Naive thymus-derived CD4-positive, alpha-beta T cell (primary cell): ENCODE measurements at regions not wholly inside any gene's neighbourhood (a gene's known extent, or its start where the extent isn't known, plus 50 kb on each side); places are given as distances from the start of the nearest gene placed in this dataset.

Experiments used
- ATAC-seq: fragments of 150-1000 bp; cut with Tn5 transposase; 2 replicates; pipeline ENCODE4 v1.10.0; 2021; ENCODE audit warnings: mild to moderate bottlenecking, moderate library complexity
- CTCF ChIA-PET: fragments of 350-600 bp; sonication (Branson Sonifier 250); formaldehyde crosslinking; loops from one replicate; lab custom pipeline; 2021; ENCODE audit warnings: antibody characterized with exemption; lab: Charles Lee
- POLR2A ChIA-PET: fragments of 350-600 bp; sonication (Branson Sonifier 250); formaldehyde crosslinking; loops from one replicate; lab custom pipeline; 2021; ENCODE audit warnings: antibody characterized with exemption, inconsistent platforms; lab: Charles Lee
- DNase-seq, 9 donors: peaks; one replicate each; pipeline versions ENCODE4 v3.0.0 to v3.0.0-alpha.2; 2020 to 2022; ENCODE audit warnings: mixed read lengths in 1 of 9
- H3K27ac ChIP-seq: one replicate; pipeline ENCODE4 v1.7.0; 2013; ENCODE audit warnings: mild to moderate bottlenecking, low read depth, low read length, moderate library complexity
- H3K27me3 ChIP-seq, 2 donors: one replicate each; pipeline ENCODE4 v1.7.0; 2013; ENCODE audit warnings: low read length in 2 of 2, mild to moderate bottlenecking in 2 of 2, moderate library complexity in 2 of 2; ENCODE audit not compliant: control insufficient read depth in 2 of 2, insufficient read depth in 2 of 2
- H3K36me3 ChIP-seq, 3 experiments: 1 replicate in 2 of 3; 2 replicates in 1 of 3; pipeline ENCODE4 v1.7.0; 2013; ENCODE audit warnings: low read length in 3 of 3, mild to moderate bottlenecking in 3 of 3, moderate library complexity in 1 of 3; ENCODE audit not compliant: insufficient read depth in 3 of 3, control insufficient read depth in 2 of 3
- H3K4me1 ChIP-seq, 2 donors: one replicate each; pipeline ENCODE4 v1.7.0; 2013; ENCODE audit warnings: low read length in 2 of 2, mild to moderate bottlenecking in 2 of 2, moderate library complexity in 1 of 2; ENCODE audit not compliant: control insufficient read depth in 2 of 2, insufficient read depth in 2 of 2
- H3K4me3 ChIP-seq: 2 replicates; pipeline ENCODE4 v1.7.0; 2013; ENCODE audit warnings: mild to moderate bottlenecking, low read length
- H3K9me3 ChIP-seq, 3 experiments: 1 replicate in 2 of 3; 2 replicates in 1 of 3; pipeline ENCODE4 v1.7.0; 2013; ENCODE audit warnings: low read length in 3 of 3; ENCODE audit not compliant: control insufficient read depth in 2 of 3
- H3K27ac Mint-ChIP-seq, 9 donors: one replicate each; pipeline ENCODE4 v1.8.0; 2020 to 2022; ENCODE audit warnings: mixed read lengths in 9 of 9, mild to moderate bottlenecking in 8 of 9, moderate library complexity in 5 of 9, inconsistent platforms in 2 of 9
- H3K27me3 Mint-ChIP-seq, 5 donors: one replicate each; pipeline ENCODE4 v1.8.0; 2021 to 2022; ENCODE audit warnings: mixed read lengths in 5 of 5, mild to moderate bottlenecking in 1 of 5
- H3K36me3 Mint-ChIP-seq, 5 donors: one replicate each; pipeline ENCODE4 v1.8.0; 2020 to 2022; ENCODE audit warnings: mixed read lengths in 5 of 5, mild to moderate bottlenecking in 3 of 5, inconsistent platforms in 1 of 5
- H3K4me1 Mint-ChIP-seq, 7 donors: one replicate each; pipeline ENCODE4 v1.8.0; 2020 to 2022; ENCODE audit warnings: mixed read lengths in 7 of 7, mild to moderate bottlenecking in 3 of 7, inconsistent platforms in 1 of 7
- H3K4me3 Mint-ChIP-seq, 10 donors: one replicate each; pipeline ENCODE4 v1.8.0; 2020 to 2022; ENCODE audit warnings: mild to moderate bottlenecking in 10 of 10, mixed read lengths in 10 of 10, moderate library complexity in 6 of 10, inconsistent platforms in 2 of 10
- H3K9me3 Mint-ChIP-seq, 11 donors: one replicate each; pipeline ENCODE4 v1.8.0; 2020 to 2022; ENCODE audit warnings: mixed read lengths in 11 of 11, mild to moderate bottlenecking in 4 of 11, inconsistent platforms in 1 of 11, moderate library complexity in 1 of 11
- intact Hi-C, 2 donors: fragments of 100-400 bp; cut with micrococcal nuclease; formaldehyde crosslinking; loops; one replicate each; pipeline ENCODE4 v1.15.1; 2023

DNA sequence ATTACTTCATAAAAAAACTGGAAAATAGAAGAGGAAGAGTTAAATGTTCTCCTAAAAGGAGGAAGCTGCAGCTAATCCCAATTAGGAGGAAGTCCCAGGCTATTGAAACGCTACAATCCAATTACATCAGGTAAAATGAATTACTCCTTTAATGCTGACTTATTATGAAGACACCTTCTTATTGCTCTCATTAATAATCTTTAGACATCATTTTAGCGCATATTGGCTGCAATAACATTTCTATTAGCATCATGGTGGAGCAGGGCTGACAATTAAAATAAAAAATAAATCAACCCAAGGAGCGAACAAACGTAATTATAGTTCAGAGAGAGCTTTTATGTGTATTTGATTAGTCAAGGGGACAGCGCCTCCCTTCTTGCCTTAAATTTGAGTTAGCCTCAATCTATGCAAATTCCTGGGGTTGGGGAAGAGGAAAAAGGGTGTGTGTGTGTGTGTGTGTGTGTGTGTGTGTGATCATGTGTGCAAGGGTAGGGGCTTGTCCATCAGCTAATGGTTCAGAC lies 109.0 kb upstream of the IRX6 start:
- Histone ChIP-seq H3K27me3 (no peaks in the 10 kb centered on the region), H3K27ac (no peak overlapping the region), H3K9me3 (no peaks in the 10 kb centered on the region), H3K4me3 (no peak overlapping the region), H3K4me1 (no peaks in the 10 kb centered on the region), H3K36me3 (no peaks in the 10 kb centered on the region)
- H3K27ac Mint-ChIP-seq, result no peak overlapping the region
- intact Hi-C loops, result no loop called here
- no peaks in the 10 kb centered on the region for H3K4me1 Mint-ChIP-seq
- POLR2A ChIA-PET, result no interaction called here
- no peaks in the 10 kb centered on the region for H3K36me3 Mint-ChIP-seq
- no peak for DNase-seq
- H3K9me3 Mint-ChIP-seq, result peaks cover 0 to 4% (median 0%) of the 10 kb centered on the region in 11 donors
- H3K4me3 Mint-ChIP-seq, result no peak overlapping the region
- CTCF ChIA-PET, result no interaction called here
- peaks cover 0 to 20% (median 16%) of the 10 kb centered on the region in 5 donors for H3K27me3 Mint-ChIP-seq
- no peak for ATAC-seq

DNA sequence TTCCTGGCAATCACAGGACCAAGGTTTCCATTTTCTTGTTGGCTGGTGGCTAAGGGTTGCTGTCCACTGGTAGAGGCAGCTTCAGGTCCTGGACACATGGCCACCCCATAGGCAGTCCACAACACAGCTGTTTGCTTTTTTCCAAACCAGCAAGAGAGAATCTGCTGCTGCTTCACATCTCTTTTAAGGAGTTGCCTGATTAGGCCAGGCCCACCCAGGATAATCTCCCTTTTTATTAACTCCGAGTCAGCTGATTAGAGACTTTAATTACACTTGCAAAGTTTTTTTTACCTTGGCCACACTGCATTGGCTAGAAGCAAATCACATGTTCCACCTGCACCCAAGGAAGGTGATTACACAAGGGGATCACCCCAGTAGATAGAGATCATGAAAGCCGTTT lies 106.6 kb upstream of the IRX6 start:
- ChIA-PET POLR2A (no interaction called here), CTCF (no interaction called here)
- H3K27me3 Mint-ChIP-seq, result peaks cover 0 to 24% (median 18%) of the 10 kb centered on the region in 5 donors
- H3K9me3 Mint-ChIP-seq, result peaks cover 0 to 4% (median 0%) of the 10 kb centered on the region in 11 donors
- no peak overlapping the region for H3K27ac ChIP-seq
- H3K4me3 ChIP-seq, result no peak overlapping the region
- no peaks in the 10 kb centered on the region for H3K4me1 Mint-ChIP-seq
- no peaks in the 10 kb centered on the region for H3K36me3 Mint-ChIP-seq
- no peaks in the 10 kb centered on the region for H3K4me1 ChIP-seq
- no peak overlapping the region for H3K4me3 Mint-ChIP-seq
- H3K9me3 ChIP-seq, result no peaks in the 10 kb centered on the region
- intact Hi-C loops, result no loop called here
- no peak for ATAC-seq
- H3K27ac Mint-ChIP-seq, result no peak overlapping the region
- H3K36me3 ChIP-seq, result no peaks in the 10 kb centered on the region
- H3K27me3 ChIP-seq, result no peaks in the 10 kb centered on the region
- DNase-seq, result no peak

GRCh38 chr16:55221836-55222235 lies 102.2 kb upstream of the IRX6 start:
- CTCF ChIA-PET, result no interaction called here

GRCh38 chr16:55222486-55222885 lies 101.5 kb upstream of the IRX6 start:
- DNase-seq (no peak), ATAC-seq (no peak)
- no peaks in the 10 kb centered on the region for H3K9me3 ChIP-seq
- H3K4me3 ChIP-seq, result no peak overlapping the region
- Mint-ChIP-seq H3K27me3 (peaks cover 0 to 24% (median 9%) of the 10 kb centered on the region in 5 donors), H3K9me3 (peaks cover 0 to 19% (median 8%) of the 10 kb centered on the region in 11 donors), H3K4me1 (no peaks in the 10 kb centered on the region), H3K27ac (no peak overlapping the region), H3K36me3 (no peaks in the 10 kb centered on the region), H3K4me3 (no peak overlapping the region)
- H3K27ac ChIP-seq, result no peak overlapping the region
- CTCF ChIA-PET, result no interaction called here
- no peaks in the 10 kb centered on the region for H3K4me1 ChIP-seq
- POLR2A ChIA-PET, result no interaction called here
- intact Hi-C loops, result no loop called here
- H3K36me3 ChIP-seq, result no peaks in the 10 kb centered on the region
- no peaks in the 10 kb centered on the region for H3K27me3 ChIP-seq

More at GRCh38 chr16:55221836-55222235, 102.2 kb upstream of the IRX6 start:
- Mint-ChIP-seq H3K27ac (no peak overlapping the region), H3K9me3 (peaks cover 0 to 19% (median 8%) of the 10 kb centered on the region in 11 donors), H3K36me3 (no peaks in the 10 kb centered on the region), H3K4me3 (no peak overlapping the region), H3K27me3 (peaks cover 0 to 20% (median 9%) of the 10 kb centered on the region in 5 donors), H3K4me1 (no peaks in the 10 kb centered on the region)
- ATAC-seq (no peak), DNase-seq (no peak)
- Histone ChIP-seq H3K4me1 (no peaks in the 10 kb centered on the region), H3K9me3 (no peaks in the 10 kb centered on the region), H3K27me3 (no peaks in the 10 kb centered on the region), H3K27ac (no peak overlapping the region), H3K4me3 (no peak overlapping the region), H3K36me3 (no peaks in the 10 kb centered on the region)
- intact Hi-C loops, result no loop called here
- POLR2A ChIA-PET, result no interaction called here

DNA sequence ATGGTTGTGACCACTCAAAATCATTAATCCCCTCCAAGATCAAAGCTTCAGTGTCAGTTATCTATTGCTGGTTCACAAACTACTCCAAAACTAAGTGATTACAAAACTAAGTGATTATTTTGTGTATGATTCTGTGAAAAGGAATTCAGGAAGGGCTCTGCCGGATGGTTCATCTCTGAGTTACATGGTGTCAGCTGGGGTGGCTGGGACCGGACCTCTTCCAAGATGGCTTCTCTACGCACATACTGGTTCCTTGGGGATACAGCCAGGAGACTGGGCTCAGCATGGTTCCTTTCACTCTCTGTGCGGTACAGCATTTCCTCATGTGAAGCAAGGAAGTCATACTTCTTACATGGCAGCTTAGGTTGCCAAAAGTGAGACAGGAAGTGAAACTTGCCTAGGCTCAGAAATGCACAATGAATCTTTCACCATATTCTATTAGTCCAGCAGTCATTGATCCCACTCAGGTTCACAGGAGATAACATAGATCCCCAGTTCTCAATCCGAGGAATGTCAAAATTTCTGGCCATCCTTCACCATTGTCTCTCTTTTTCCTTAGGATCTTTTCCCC lies 97.9 kb upstream of the IRX6 start:
- ChIA-PET POLR2A (no interaction called here), CTCF (no interaction called here)
- H3K36me3 ChIP-seq, result no peaks in the 10 kb centered on the region
- H3K27ac Mint-ChIP-seq, result no peak overlapping the region
- no peaks in the 10 kb centered on the region for H3K4me1 Mint-ChIP-seq
- no peak overlapping the region for H3K27ac ChIP-seq
- peaks cover 0 to 19% (median 7%) of the 10 kb centered on the region in 11 donors for H3K9me3 Mint-ChIP-seq
- no peak overlapping the region for H3K4me3 ChIP-seq
- H3K4me3 Mint-ChIP-seq, result no peak overlapping the region
- peaks cover 0 to 18% (median 17%) of the 10 kb centered on the region in 5 donors for H3K27me3 Mint-ChIP-seq
- no peak for ATAC-seq
- no peaks in the 10 kb centered on the region for H3K36me3 Mint-ChIP-seq
- no peak for DNase-seq
- no peaks in the 10 kb centered on the region for H3K9me3 ChIP-seq
- no peaks in the 10 kb centered on the region for H3K27me3 ChIP-seq
- intact Hi-C loops, result no loop called here
- H3K4me1 ChIP-seq, result no peaks in the 10 kb centered on the region

- Mint-ChIP-seq H3K27ac (no peak overlapping the region), H3K36me3 (no peaks in the 10 kb centered on the region), H3K4me1 (no peaks in the 10 kb centered on the region), H3K9me3 (peaks cover 0 to 5% (median 0%) of the 10 kb centered on the region in 11 donors), H3K27me3 (peaks cover 5 to 25% (median 13%) of the 10 kb centered on the region in 5 donors), H3K4me3 (no peak overlapping the region)
- H3K36me3 ChIP-seq, result no peaks in the 10 kb centered on the region
- DNase-seq (no peak), ATAC-seq (no peak)
- POLR2A ChIA-PET, result no interaction called here
- H3K27me3 ChIP-seq, result no peaks in the 10 kb centered on the region
- no peaks in the 10 kb centered on the region for H3K9me3 ChIP-seq
- H3K4me3 ChIP-seq, result no peak overlapping the region
- CTCF ChIA-PET, result no interaction called here
- intact Hi-C loops, result no loop called here
- no peaks in the 10 kb centered on the region for H3K4me1 ChIP-seq
- H3K27ac ChIP-seq, result no peak overlapping the region
Observed at GRCh38 chr16:55232822-55233221, 91.2 kb upstream of the IRX6 start.

- Histone ChIP-seq H3K27ac (no peak overlapping the region), H3K36me3 (no peaks in the 10 kb centered on the region), H3K4me1 (no peaks in the 10 kb centered on the region), H3K9me3 (no peaks in the 10 kb centered on the region), H3K4me3 (no peak overlapping the region), H3K27me3 (no peaks in the 10 kb centered on the region)
- Mint-ChIP-seq H3K9me3 (peaks cover 0 to 5% (median 0%) of the 10 kb centered on the region in 11 donors), H3K27me3 (peaks cover 5 to 25% (median 13%) of the 10 kb centered on the region in 5 donors), H3K4me1 (no peaks in the 10 kb centered on the region), H3K36me3 (no peaks in the 10 kb centered on the region), H3K27ac (no peak overlapping the region), H3K4me3 (no peak overlapping the region)
- ChIA-PET POLR2A (no interaction called here), CTCF (no interaction called here)
- DNase-seq (no peak), ATAC-seq (no peak)
- intact Hi-C loops, result no loop called here
Observed at GRCh38 chr16:55233464-55233863, 90.5 kb upstream of the IRX6 start.
